ENCODE measurements at regions not wholly inside any gene's neighbourhood (a gene's known extent, or its start where the extent isn't known, plus 50 kb on each side); places are given as distances from the start of the nearest gene placed in this dataset.

GRCh38 chr1:56235909-56236510 is 343.4 kb downstream of the PLPP3 start:
- no peak for DNase-seq (ENCODE audit: low read depth in 2 of 3, low spot score in 2 of 3)

GRCh38 chr1:56229186-56229585 is 350.2 kb downstream of the PLPP3 start:
- DNase-seq (ENCODE audit: low read depth in 2 of 3, low spot score in 2 of 3) = peak in 1 of 3 donors; percentile 2

- no peak for DNase-seq (ENCODE audit: low read depth in 2 of 3, low spot score in 2 of 3)
Measured at GRCh38 chr1:56227886-56228285, 351.5 kb downstream of the PLPP3 start.

GRCh38 chr1:56227401-56227800 is 352.0 kb downstream of the PLPP3 start:
- no peak for DNase-seq (ENCODE audit: low read depth in 2 of 3, low spot score in 2 of 3)

- no peak for DNase-seq (ENCODE audit: low read depth in 2 of 3, low spot score in 2 of 3)
Measured at GRCh38 chr1:56225964-56226815, 353.2 kb downstream of the PLPP3 start.

- DNase-seq (ENCODE audit: low read depth in 2 of 3, low spot score in 2 of 3) = no peak
Measured at GRCh38 chr1:56223968-56224367, 355.4 kb downstream of the PLPP3 start.

- DNase-seq (ENCODE audit: low read depth in 2 of 3, low spot score in 2 of 3) = no peak
Measured at GRCh38 chr1:56222914-56223540, 356.3 kb downstream of the PLPP3 start.

- no peak for DNase-seq (ENCODE audit: low read depth in 2 of 3, low spot score in 2 of 3)
Measured at GRCh38 chr1:56220021-56220420, 359.3 kb downstream of the PLPP3 start.

- no peak for DNase-seq (ENCODE audit: low read depth in 2 of 3, low spot score in 2 of 3)
Measured at GRCh38 chr1:56218023-56218422, 361.3 kb downstream of the PLPP3 start.

GRCh38 chr1:56216218-56216617 is 363.1 kb downstream of the PLPP3 start:
- DNase-seq (ENCODE audit: low read depth in 2 of 3, low spot score in 2 of 3) = no peak

GRCh38 chr1:56215771-56216170 is 363.6 kb downstream of the PLPP3 start:
- DNase-seq (ENCODE audit: low read depth in 2 of 3, low spot score in 2 of 3) = no peak

GRCh38 chr1:56215086-56215485 is 364.3 kb downstream of the PLPP3 start:
- DNase-seq (ENCODE audit: low read depth in 2 of 3, low spot score in 2 of 3) = no peak

GRCh38 chr1:56213068-56213467 is 366.3 kb downstream of the PLPP3 start:
- no peak for DNase-seq (ENCODE audit: low read depth in 2 of 3, low spot score in 2 of 3)

GRCh38 chr1:56212143-56212542 is 367.2 kb downstream of the PLPP3 start:
- no peak for DNase-seq (ENCODE audit: low read depth in 2 of 3, low spot score in 2 of 3)

- DNase-seq (ENCODE audit: low read depth in 2 of 3, low spot score in 2 of 3) = no peak
Measured at GRCh38 chr1:56206391-56206790, 373.0 kb downstream of the PLPP3 start.

GRCh38 chr1:56204206-56204605 is 375.2 kb downstream of the PLPP3 start:
- no peak for DNase-seq (ENCODE audit: low read depth in 2 of 3, low spot score in 2 of 3)

- no peak for DNase-seq (ENCODE audit: low read depth in 2 of 3, low spot score in 2 of 3)
Measured at GRCh38 chr1:56202796-56203492, 376.4 kb downstream of the PLPP3 start.

- no peak for DNase-seq (ENCODE audit: low read depth in 2 of 3, low spot score in 2 of 3)
Measured at GRCh38 chr1:56202186-56202585, 377.2 kb downstream of the PLPP3 start.

GRCh38 chr1:56200896-56201295 is 378.5 kb downstream of the PLPP3 start:
- no peak for DNase-seq (ENCODE audit: low read depth in 2 of 3, low spot score in 2 of 3)

- DNase-seq (ENCODE audit: low read depth in 2 of 3, low spot score in 2 of 3) = no peak
Measured at GRCh38 chr1:56200442-56200841, 378.9 kb downstream of the PLPP3 start.

- no peak for DNase-seq (ENCODE audit: low read depth in 2 of 3, low spot score in 2 of 3)
Measured at GRCh38 chr1:56199956-56200355, 379.4 kb downstream of the PLPP3 start.
